ENCODE measurements at regions not wholly inside any gene's neighbourhood (a gene's known extent, or its start where the extent isn't known, plus 50 kb on each side); places are given as distances from the start of the nearest gene placed in this dataset.
"Not testable (repeated sequence)": the region's sequence is repeated elsewhere in the genome, so short reads cannot be mapped to it uniquely, and the experiment has no call there.

DNA sequence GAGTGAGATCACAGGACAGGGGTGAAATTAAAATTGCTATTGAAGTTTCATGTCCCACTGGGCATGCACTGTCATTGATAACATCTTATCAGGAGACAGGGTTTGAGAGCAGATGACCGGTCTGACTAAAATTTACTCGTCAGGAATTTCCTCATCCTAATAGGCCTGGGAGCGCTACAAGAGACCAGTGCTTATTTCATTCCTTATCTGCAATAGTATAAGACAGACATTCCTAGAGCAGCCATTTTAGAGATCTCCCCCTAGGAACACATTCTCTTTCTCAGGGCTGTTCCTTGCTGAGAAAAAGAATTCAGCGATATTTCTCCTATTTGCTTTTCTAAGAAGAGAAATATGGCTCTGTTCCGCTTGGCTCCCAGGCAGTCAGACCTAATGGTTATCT lies 181.4 kb upstream of the ETV3 start:
- H3K4me3 ChIP-seq = no peak overlapping the region
- no peak overlapping the region for H3K27ac ChIP-seq (replicated peaks in 1 of 4)
- no peaks in the 10 kb centered on the region for H3K4me1 ChIP-seq
- WGBS = 96% methylated on average over 5 of the region's 5 CpGs
- TF ChIP-seq POLR2A (IDR thresholded peaks at IDR 0.05; ENCODE audit: low read depth) = no peak
- TF ChIP-seq POLR2AphosphoS5 (IDR thresholded peaks at IDR 0.05) = no peak
- no peak for DNase-seq (ENCODE audit: extremely low spot score)
- intact Hi-C loops (cut with DNase I) = no loop called here
- peaks cover 0 to 5% (median 0%) of the 10 kb centered on the region in 4 donors for H3K27me3 ChIP-seq
- H3K9me3 ChIP-seq = peaks cover 0 to 40% (median 28%) of the 10 kb centered on the region in 4 donors
- H3K36me3 ChIP-seq = no peaks in the 10 kb centered on the region

DNA sequence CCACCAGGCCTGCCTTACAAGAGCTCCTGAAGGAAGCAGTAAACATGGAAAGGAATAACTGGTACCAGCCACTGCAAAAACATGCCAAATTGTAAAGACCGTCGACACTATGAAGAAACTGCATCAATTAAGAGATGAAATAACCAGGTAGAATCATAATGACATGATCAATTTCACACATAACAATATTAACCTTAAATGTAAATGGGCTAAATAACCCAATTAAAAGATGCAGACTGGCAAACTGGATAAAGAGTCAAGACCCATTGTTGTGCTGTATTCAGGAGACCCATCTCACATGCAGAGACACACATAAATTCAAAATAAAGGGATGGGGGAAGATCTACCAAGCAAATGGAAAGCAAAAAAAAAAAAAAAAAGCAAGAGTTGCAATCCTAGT lies 179.0 kb upstream of the ETV3 start:
- DNase-seq (ENCODE audit: extremely low spot score); H3K27ac ChIP-seq (replicated peaks in 1 of 4); H3K36me3 ChIP-seq; H3K4me1 ChIP-seq; H3K4me3 ChIP-seq; intact Hi-C loops (cut with DNase I): not testable (repeated sequence)
- H3K9me3 ChIP-seq = peaks cover 0 to 40% (median 28%) of the 10 kb centered on the region in 4 donors
- WGBS = 84% methylated on average over 2 of the region's 2 CpGs
- peaks cover 0 to 12% (median 0%) of the 10 kb centered on the region in 4 donors for H3K27me3 ChIP-seq

DNA sequence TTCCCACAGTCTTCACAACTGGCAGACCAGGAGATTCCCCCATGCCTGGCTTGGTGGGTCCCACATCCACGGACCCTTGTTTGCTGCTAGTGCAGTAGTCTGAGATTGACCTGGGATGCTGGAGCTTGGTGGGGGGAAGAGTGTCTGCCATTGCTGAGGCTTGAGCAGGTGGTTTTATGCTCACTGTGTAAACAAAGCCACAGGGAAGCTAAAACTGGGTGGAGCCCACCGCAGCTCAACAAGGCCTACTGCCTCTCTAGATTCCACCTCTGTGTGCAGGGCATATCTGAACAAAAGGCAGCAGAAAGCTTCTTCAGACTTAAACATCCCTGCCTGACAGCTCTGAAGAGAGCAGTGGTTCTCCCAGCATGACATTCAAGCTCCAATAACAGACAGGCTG lies 177.3 kb upstream of the ETV3 start:
- no peak overlapping the region for H3K27ac ChIP-seq (replicated peaks in 1 of 4)
- peaks cover 0 to 32% (median 20%) of the 10 kb centered on the region in 4 donors for H3K9me3 ChIP-seq
- peaks cover 0 to 12% (median 0%) of the 10 kb centered on the region in 4 donors for H3K27me3 ChIP-seq
- H3K36me3 ChIP-seq = no peaks in the 10 kb centered on the region
- 67% methylated on average over 1 of the region's 2 CpGs for WGBS
- intact Hi-C loops (cut with DNase I) = no loop called here
- no peak for DNase-seq (ENCODE audit: extremely low spot score)
- H3K4me3 ChIP-seq = no peak overlapping the region
- TF ChIP-seq POLR2A (IDR thresholded peaks at IDR 0.05; ENCODE audit: low read depth) (no peak), POLR2AphosphoS5 (IDR thresholded peaks at IDR 0.05) (no peak), EP300 (IDR thresholded peaks at IDR 0.05) (no peak)
- TF ChIP-seq, protein P1, sequence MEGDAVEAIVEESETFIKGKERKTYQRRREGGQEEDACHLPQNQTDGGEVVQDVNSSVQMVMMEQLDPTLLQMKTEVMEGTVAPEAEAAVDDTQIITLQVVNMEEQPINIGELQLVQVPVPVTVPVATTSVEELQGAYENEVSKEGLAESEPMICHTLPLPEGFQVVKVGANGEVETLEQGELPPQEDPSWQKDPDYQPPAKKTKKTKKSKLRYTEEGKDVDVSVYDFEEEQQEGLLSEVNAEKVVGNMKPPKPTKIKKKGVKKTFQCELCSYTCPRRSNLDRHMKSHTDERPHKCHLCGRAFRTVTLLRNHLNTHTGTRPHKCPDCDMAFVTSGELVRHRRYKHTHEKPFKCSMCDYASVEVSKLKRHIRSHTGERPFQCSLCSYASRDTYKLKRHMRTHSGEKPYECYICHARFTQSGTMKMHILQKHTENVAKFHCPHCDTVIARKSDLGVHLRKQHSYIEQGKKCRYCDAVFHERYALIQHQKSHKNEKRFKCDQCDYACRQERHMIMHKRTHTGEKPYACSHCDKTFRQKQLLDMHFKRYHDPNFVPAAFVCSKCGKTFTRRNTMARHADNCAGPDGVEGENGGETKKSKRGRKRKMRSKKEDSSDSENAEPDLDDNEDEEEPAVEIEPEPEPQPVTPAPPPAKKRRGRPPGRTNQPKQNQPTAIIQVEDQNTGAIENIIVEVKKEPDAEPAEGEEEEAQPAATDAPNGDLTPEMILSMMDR (IDR thresholded peaks at IDR 0.05) = no peak
- peaks cover 0 to 6% (median 0%) of the 10 kb centered on the region in 4 donors for H3K4me1 ChIP-seq

DNA sequence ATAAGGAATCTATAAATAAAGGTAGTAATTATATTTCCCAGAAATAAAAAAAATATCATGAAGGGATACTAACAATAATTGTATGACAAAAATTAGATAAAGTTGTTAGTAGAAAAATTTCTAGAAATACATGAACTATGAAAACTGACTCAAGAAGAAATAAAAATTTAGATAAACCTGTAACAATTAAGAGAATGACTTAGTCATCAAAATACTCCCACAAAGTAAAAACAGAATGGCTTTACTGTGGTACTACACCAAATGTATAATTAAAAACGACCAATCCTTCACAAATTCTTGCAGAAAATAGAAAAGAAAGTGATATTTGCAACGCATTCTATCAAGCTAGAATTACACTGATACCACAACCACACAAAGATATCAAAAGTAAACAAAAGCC lies 176.2 kb upstream of the ETV3 start:
- H3K27me3 ChIP-seq = peaks cover 0 to 16% (median 0%) of the 10 kb centered on the region in 4 donors
- no peaks in the 10 kb centered on the region for H3K36me3 ChIP-seq
- no peak for DNase-seq (ENCODE audit: extremely low spot score)
- intact Hi-C loops (cut with DNase I) = no loop called here
- no peak overlapping the region for H3K27ac ChIP-seq (replicated peaks in 1 of 4)
- WGBS = 39% methylated on average over 2 of the region's 2 CpGs
- peaks cover 0 to 28% (median 15%) of the 10 kb centered on the region in 4 donors for H3K9me3 ChIP-seq
- H3K4me1 ChIP-seq = peaks cover 0 to 6% (median 0%) of the 10 kb centered on the region in 4 donors
- no peak overlapping the region for H3K4me3 ChIP-seq
- TF ChIP-seq EP300 (IDR thresholded peaks at IDR 0.05) (no peak), POLR2AphosphoS5 (IDR thresholded peaks at IDR 0.05) (no peak), POLR2A (IDR thresholded peaks at IDR 0.05; ENCODE audit: low read depth) (no peak)
- TF ChIP-seq, protein P1 (IDR thresholded peaks at IDR 0.05) = no peak

DNA sequence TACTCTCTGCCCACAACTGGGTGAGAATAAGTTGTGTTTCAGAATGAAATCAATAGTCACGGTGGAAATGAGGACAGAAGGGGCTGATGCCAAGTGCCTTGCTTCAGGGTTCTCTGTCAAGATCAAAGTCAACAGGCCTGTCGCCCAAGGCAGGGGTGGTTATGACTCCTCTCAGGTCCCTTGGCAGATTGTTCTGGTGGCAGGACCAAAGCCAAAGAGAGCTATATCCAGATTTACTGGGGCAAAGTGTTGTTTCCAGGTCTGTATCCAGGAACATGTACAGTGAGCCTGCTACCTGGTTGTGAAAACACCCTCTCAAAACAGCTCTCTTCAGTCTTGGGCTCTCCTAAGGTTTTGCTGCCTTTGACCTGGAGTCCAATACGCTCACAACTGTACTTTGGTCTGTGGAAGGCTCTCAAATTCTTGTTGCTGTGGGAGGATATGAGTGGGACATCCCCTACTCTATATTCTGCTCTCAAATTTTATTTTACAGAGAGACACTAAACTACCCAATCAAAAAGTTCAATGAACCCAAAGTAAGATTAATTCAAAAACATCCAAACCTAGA lies 175.1 kb upstream of the ETV3 start:
- no peaks in the 10 kb centered on the region for H3K36me3 ChIP-seq
- WGBS = 60% methylated on average over 1 of the region's 3 CpGs
- peaks cover 0 to 6% (median 0%) of the 10 kb centered on the region in 4 donors for H3K4me1 ChIP-seq
- H3K9me3 ChIP-seq = peaks cover 0 to 17% (median 11%) of the 10 kb centered on the region in 4 donors
- TF ChIP-seq, protein P1 (IDR thresholded peaks at IDR 0.05) = no peak
- no peak for TF ChIP-seq POLR2A (IDR thresholded peaks at IDR 0.05; ENCODE audit: low read depth)
- no peak for TF ChIP-seq EP300 (IDR thresholded peaks at IDR 0.05)
- no peak for TF ChIP-seq POLR2AphosphoS5 (IDR thresholded peaks at IDR 0.05)
- H3K27me3 ChIP-seq = peaks cover 0 to 16% (median 0%) of the 10 kb centered on the region in 4 donors
- no peak for DNase-seq (ENCODE audit: extremely low spot score)
- intact Hi-C loops (cut with DNase I) = no loop called here
- H3K4me3 ChIP-seq = no peak overlapping the region
- H3K27ac ChIP-seq (replicated peaks in 1 of 4) = no peak overlapping the region
